SK-N-SH (cell line): ENCODE measurements at regions not wholly inside any gene's neighbourhood (a gene's known extent, or its start where the extent isn't known, plus 50 kb on each side); places are given as distances from the start of the nearest gene placed in this dataset.

Experiments used
- CTCF ChIA-PET: fragments of 300-600, 350-600 bp; formaldehyde crosslinking; extraction: SDS; loops from one replicate; lab custom pipeline; 2021; lab: Yijun Ruan, JAX
- POLR2A ChIA-PET: fragments of 350-600 bp; sonication (Branson Sonifier 250); formaldehyde crosslinking; extraction: SDS; loops from one replicate; lab custom pipeline; 2020; ENCODE audit warnings: antibody characterized with exemption, inconsistent platforms; lab: Yijun Ruan, JAX
- DNase-seq: peaks from one replicate; pipeline ENCODE4 v3.0.0; 2012
- H2AFZ ChIP-seq: fragments of 200-600 bp; sonication (generic); 2 replicates; pipeline ENCODE4 v1.8.1; 2016; ENCODE audit warnings: antibody characterized with exemption, mild to moderate bottlenecking, low read depth
- H3F3A ChIP-seq: fragments of 200-600 bp; sonication (generic); replicated peaks from 2 replicates; pipeline ENCODE3; 2016; ENCODE audit warnings: antibody characterized with exemption, mild to moderate bottlenecking; ENCODE audit not compliant: insufficient read depth
- H3K27ac ChIP-seq, 2 experiments: fragments of 200-500 bp in 1 of 2; fragments of 200-600 bp in 1 of 2; sonication (Bioruptor generic) in 1 of 2; sonication (generic), shearing (Covaris generic) in 1 of 2; 2 replicates each; pipeline versions ENCODE4 v1.5.1 to v1.6.1; 2014 to 2016; ENCODE audit warnings: low read depth in 2 of 2, inconsistent platforms in 1 of 2, low read length in 1 of 2, mild to moderate bottlenecking in 1 of 2, mixed read lengths in 1 of 2
- H3K27me3 ChIP-seq: fragments of 200-600 bp; sonication (generic), shearing (Covaris generic); 2 replicates; pipeline ENCODE4 v1.6.1; 2016; ENCODE audit warnings: mixed run types; ENCODE audit not compliant: insufficient read depth
- H3K36me3 ChIP-seq, 2 experiments: fragments of 200-500 bp in 1 of 2; fragments of 200-600 bp in 1 of 2; sonication (Bioruptor generic) in 1 of 2; sonication (generic) in 1 of 2; replicated peaks in 1 of 2; 2 replicates each; pipeline versions ENCODE3 to v1.5.1; 2014 to 2016; ENCODE audit warnings: low read length in 1 of 2, mild to moderate bottlenecking in 1 of 2; ENCODE audit not compliant: insufficient read depth in 2 of 2, control insufficient read depth in 1 of 2
- H3K4me1 ChIP-seq, 2 experiments: fragments of 200-500 bp in 1 of 2; fragments of 200-600 bp in 1 of 2; sonication (Bioruptor generic) in 1 of 2; sonication (generic), shearing (Covaris generic) in 1 of 2; 2 replicates each; pipeline versions ENCODE4 v1.5.1 to v1.6.1; 2014 to 2016; ENCODE audit warnings: low read depth in 1 of 2, low read length in 1 of 2, mixed run types in 1 of 2; ENCODE audit not compliant: insufficient read depth in 2 of 2, control insufficient read depth in 1 of 2
- H3K4me2 ChIP-seq: fragments of 200-600 bp; sonication (generic), shearing (Covaris generic); 2 replicates; pipeline ENCODE4 v1.6.1; 2017; ENCODE audit warnings: mixed run types
- H3K4me3 ChIP-seq, 2 experiments: fragments of 200-500 bp in 1 of 2; fragments of 200-600 bp in 1 of 2; sonication (Bioruptor generic) in 1 of 2; sonication (generic), shearing (Covaris generic) in 1 of 2; 2 replicates each; pipeline versions ENCODE4 v1.5.1 to v1.8.1; 2014 to 2016; ENCODE audit warnings: low read depth in 2 of 2, inconsistent platforms in 1 of 2, low read length in 1 of 2, mild to moderate bottlenecking in 1 of 2, mixed read lengths in 1 of 2, moderate library complexity in 1 of 2
- H3K79me2 ChIP-seq: fragments of 200-600 bp; sonication (generic); 2 replicates; pipeline ENCODE4 v1.8.1; 2017; ENCODE audit warnings: mild to moderate bottlenecking; ENCODE audit not compliant: insufficient read depth
- H3K9ac ChIP-seq: fragments of 200-600 bp; sonication (generic); 2 replicates; pipeline ENCODE4 v1.6.1; 2017; ENCODE audit warnings: mixed run types
- H3K9me2 ChIP-seq: fragments of 200-600 bp; sonication (generic); 2 replicates; pipeline ENCODE4 v1.6.1; 2017; ENCODE audit warnings: mixed run types
- H3K9me3 ChIP-seq: fragments of 200-600 bp; sonication (generic); 2 replicates; pipeline ENCODE4 v1.6.1; 2017; ENCODE audit warnings: mixed run types, mild to moderate bottlenecking, moderate library complexity
- H4K20me1 ChIP-seq: fragments of 200-600 bp; sonication (generic); 2 replicates; pipeline ENCODE4 v1.6.1; 2017; ENCODE audit warnings: mild to moderate bottlenecking, mixed run types; ENCODE audit not compliant: insufficient read depth
- EZH2phosphoT487 ChIP-seq: fragments of 200-600 bp; sonication (generic); IDR thresholded peaks from 2 replicates; pipeline ENCODE4 v1.6.1; 2017; ENCODE audit warnings: low read depth, mixed run types, mild to moderate bottlenecking, antibody characterized with exemption, moderate library complexity, borderline replicate concordance
- FOSL2 ChIP-seq: IDR thresholded peaks from 2 replicates; pipeline ENCODE4 v1.4.0; 2012; ENCODE audit warnings: low read depth, mild to moderate bottlenecking, moderate library complexity, borderline replicate concordance
- GATA2 ChIP-seq: sonication (generic); formaldehyde crosslinking; IDR thresholded peaks from 2 replicates; pipeline ENCODE4 v1.5.0; 2020; ENCODE audit warnings: mild to moderate bottlenecking, missing genetic modification reagents
- IRF3 ChIP-seq: fragments of 150-350 bp; IDR thresholded peaks from 2 replicates; pipeline ENCODE4 v1.6.1; 2016; ENCODE audit warnings: mild to moderate bottlenecking, low read depth, low read length
- MAX ChIP-seq: IDR thresholded peaks from 2 replicates; pipeline ENCODE4 v1.4.0; 2012; ENCODE audit warnings: low read depth
- MEF2A ChIP-seq: IDR thresholded peaks from 2 replicates; pipeline ENCODE4 v1.4.0; 2012; ENCODE audit warnings: low read depth, borderline replicate concordance
- NFIC ChIP-seq: IDR thresholded peaks from 2 replicates; pipeline ENCODE4 v1.4.0; 2012; ENCODE audit warnings: borderline replicate concordance
- REST ChIP-seq: IDR thresholded peaks from 2 replicates; pipeline ENCODE4 v1.6.1; 2012; ENCODE audit warnings: mild to moderate bottlenecking, low read depth, low read length, moderate library complexity
- TAF1 ChIP-seq: IDR thresholded peaks from 2 replicates; pipeline ENCODE4 v1.6.1; 2012; ENCODE audit warnings: low read depth, mild to moderate bottlenecking, low read length, moderate library complexity, borderline replicate concordance
- USF1 ChIP-seq: IDR thresholded peaks from 2 replicates; pipeline ENCODE4 v1.4.0; 2012; ENCODE audit warnings: low read depth, borderline replicate concordance
- YY1 ChIP-seq: IDR thresholded peaks from 2 replicates; pipeline ENCODE4 v1.4.0; 2012; ENCODE audit warnings: low read depth, mild to moderate bottlenecking
- WGBS: methylation state at CpG from one replicate; pipeline ENCODE4 v1.1.6; 2017; ENCODE audit warnings: low lambda C conversion rate; 5-methylcytosine and 5-hydroxymethylcytosine counted together

- no peak for DNase-seq
- Histone ChIP-seq H3K9me3 (no peaks in the 10 kb centered on the region), H3K27me3 (no peaks in the 10 kb centered on the region), H3K36me3 (no peaks in the 10 kb centered on the region), H3K27ac (no peak overlapping the region), H3K79me2 (no peaks in the 10 kb centered on the region), H3K4me1 (no peaks in the 10 kb centered on the region; a peak in 1 of 4 replicates), H3K9me2 (no peaks in the 10 kb centered on the region), H4K20me1 (no peaks in the 10 kb centered on the region), H2AFZ (no peak overlapping the region), H3F3A (no peaks in the 10 kb centered on the region), H3K4me2 (no peak overlapping the region), H3K4me3 (no peak overlapping the region), H3K9ac (no peak overlapping the region)
- ChIA-PET POLR2A (no interaction called here), CTCF (no interaction called here)
- TF ChIP-seq NFIC (no peak), USF1 (no peak), REST (no peak), IRF3 (no peak), FOSL2 (no peak), MEF2A (no peak), MAX (no peak), TAF1 (no peak)
- WGBS, result 91% methylated on average over 8 of the region's 8 CpGs
Observed at GRCh38 chr20:50398064-50398463, 112.1 kb upstream of the PTPN1 start.

- WGBS, result 88% methylated on average over 13 of the region's 13 CpGs
- Histone ChIP-seq H2AFZ (no peak overlapping the region), H3K36me3 (no peaks in the 10 kb centered on the region)
Observed at GRCh38 chr20:50398471-50398820, 111.7 kb upstream of the PTPN1 start.

More at GRCh38 chr20:50398471-50398820, 111.7 kb upstream of the PTPN1 start:
- POLR2A ChIA-PET, result no interaction called here
- no peak for DNase-seq
- no peaks in the 10 kb centered on the region for H3K9me3 ChIP-seq
- no peak overlapping the region for H3K4me3 ChIP-seq
- no peak for TF ChIP-seq GATA2 (CRISPR knock-in tag)
- TF ChIP-seq YY1, result no peak
- TF ChIP-seq EZH2phosphoT487, result no peak
- no peak overlapping the region for H3K27ac ChIP-seq
- no peaks in the 10 kb centered on the region for H3K27me3 ChIP-seq
- no peaks in the 10 kb centered on the region for H3K9me2 ChIP-seq
- H3K9ac ChIP-seq, result no peak overlapping the region
- no peaks in the 10 kb centered on the region; a peak in 1 of 4 replicates for H3K4me1 ChIP-seq
- H4K20me1 ChIP-seq, result no peaks in the 10 kb centered on the region
- no peaks in the 10 kb centered on the region for H3K79me2 ChIP-seq
- H3K4me2 ChIP-seq, result no peak overlapping the region
- H3F3A ChIP-seq, result no peaks in the 10 kb centered on the region
- CTCF ChIA-PET, result no interaction called here
